ENCODE measurements at regions not wholly inside any gene's neighbourhood (a gene's known extent, or its start where the extent isn't known, plus 50 kb on each side); places are given as distances from the start of the nearest gene placed in this dataset.

GRCh38 chr3:74027121-74027520 is 402.4 kb upstream of the PDZRN3 start:
- H4K91ac ChIP-seq (ENCODE audit: insufficient read length, low read depth, low read length) = no peak overlapping the region
- no peaks in the 10 kb centered on the region for H4K20me1 ChIP-seq (ENCODE audit: control insufficient read depth, insufficient read depth, insufficient read length)
- Mint-ChIP-seq H3K4me3 (no peak overlapping the region), H3K36me3 (ENCODE audit: insufficient read depth in 1 of 3, low read depth in 3 of 3) (no peaks in the 10 kb centered on the region), H3K27ac (no peak overlapping the region), H3K4me1 (no peaks in the 10 kb centered on the region), H3K9me3 (no peaks in the 10 kb centered on the region), H3K27me3 (ENCODE audit: low read depth) (no peaks in the 10 kb centered on the region; the same call in 1 of the 2 replicates)
- H3K4ac ChIP-seq (ENCODE audit: low read depth, low read length) = no peak overlapping the region
- H3K79me1 ChIP-seq (ENCODE audit: insufficient read depth, low read depth, low read length, poor library complexity, severe bottlenecking) = no peaks in the 10 kb centered on the region
- no peak overlapping the region for H3K9ac ChIP-seq (ENCODE audit: extremely low read depth, insufficient read length, low read length)
- no peaks in the 10 kb centered on the region for H3K9me3 ChIP-seq (ENCODE audit: control insufficient read depth, low read depth, low read length)
- no peak overlapping the region for H2AFZ ChIP-seq (ENCODE audit: low read length)
- H3K27me3 ChIP-seq (ENCODE audit: insufficient read depth, low read length) = no peaks in the 10 kb centered on the region
- DNase-seq = no peak
- H3K79me2 ChIP-seq (ENCODE audit: insufficient read depth, low read length) = no peaks in the 10 kb centered on the region
- H4K5ac ChIP-seq (ENCODE audit: insufficient read length, low read depth, low read length) = no peak overlapping the region
- H2BK15ac ChIP-seq (ENCODE audit: low read depth, low read length) = no peak overlapping the region
- no peak overlapping the region for H3K56ac ChIP-seq (ENCODE audit: insufficient read length, low read depth, low read length)
- H3K23me2 ChIP-seq (ENCODE audit: insufficient read length, low read depth, low read length, poor library complexity, severe bottlenecking) = no peaks in the 10 kb centered on the region
- no peak overlapping the region for H3T11ph ChIP-seq (ENCODE audit: low read length)
- H3K18ac ChIP-seq (ENCODE audit: insufficient read length, low read depth, low read length) = no peak overlapping the region
- H3K14ac ChIP-seq (ENCODE audit: insufficient read depth, low read length) = no peak overlapping the region
- no peak overlapping the region for H2BK5ac ChIP-seq (ENCODE audit: insufficient read length, low read length)
- no peak overlapping the region for H2BK12ac ChIP-seq (ENCODE audit: insufficient read length, low read depth, low read length)
- no CpG with 5 or more reads among the region's 7 CpGs for WGBS (ENCODE audit: extremely low coverage, insufficient read length, low lambda C conversion rate)
- H2AK5ac ChIP-seq (ENCODE audit: insufficient read length, low read length) = no peak overlapping the region
- no peak overlapping the region for H3K4me2 ChIP-seq (ENCODE audit: insufficient read depth, insufficient read length, low read length)
- TF ChIP-seq CTCF (conservative IDR thresholded peaks at IDR 0.05) = no peak
- no peak overlapping the region for H3K27ac ChIP-seq (ENCODE audit: insufficient read length, low read depth, low read length)
- no peak overlapping the region for H3K23ac ChIP-seq (ENCODE audit: insufficient read length, low read depth, low read length)
- no peaks in the 10 kb centered on the region for H3K4me1 ChIP-seq (ENCODE audit: insufficient read depth, low read length)
- no peak overlapping the region for H2BK120ac ChIP-seq (ENCODE audit: low read depth, low read length, poor library complexity, severe bottlenecking)
- H4K8ac ChIP-seq (replicated peaks; ENCODE audit: insufficient read length, low read depth, low read length) = no peak overlapping the region
- no peak overlapping the region for H2BK20ac ChIP-seq (ENCODE audit: low read depth, low read length, poor library complexity, severe bottlenecking)

Measured in H9 (cell line).